Liver (tissue), 3 donors: ENCODE measurements at regions not wholly inside any gene's neighbourhood (a gene's known extent, or its start where the extent isn't known, plus 50 kb on each side); places are given as distances from the start of the nearest gene placed in this dataset.

ENCODE experiments used
- ATF3 ChIP-seq: IDR thresholded peaks from 2 replicates; pipeline ENCODE4 v1.6.1; 2016; ENCODE audit warnings: antibody characterized with exemption
- CTCF ChIP-seq: fragments of 150-350 bp; IDR thresholded peaks from 2 replicates; pipeline ENCODE4 v1.5.1; 2017; ENCODE audit warnings: improper control_type of control experiment, low read depth, low read length; ENCODE audit not compliant: missing input control
- GABPA ChIP-seq, 2 donors: IDR thresholded peaks in 1 of 2; conservative IDR thresholded peaks in 1 of 2; 2 replicates each; pipeline ENCODE4 v1.6.1; 2016; ENCODE audit warnings: antibody characterized with exemption in 2 of 2, mild to moderate bottlenecking in 1 of 2, moderate library complexity in 1 of 2
- JUND ChIP-seq, 2 donors: IDR thresholded peaks; 2 replicates each; pipeline ENCODE4 v1.6.1; 2016; ENCODE audit warnings: antibody characterized with exemption in 2 of 2
- MAX ChIP-seq: IDR thresholded peaks from 2 replicates; pipeline ENCODE4 v1.6.1; 2016; ENCODE audit warnings: antibody characterized with exemption
- REST ChIP-seq: IDR thresholded peaks from 2 replicates; pipeline ENCODE4 v1.6.1; 2016; ENCODE audit warnings: antibody characterized with exemption, mild to moderate bottlenecking
- SP1 ChIP-seq: IDR thresholded peaks from 2 replicates; pipeline ENCODE4 v1.6.1; 2018; ENCODE audit warnings: antibody characterized with exemption, mild to moderate bottlenecking
- TAF1 ChIP-seq: conservative IDR thresholded peaks from 2 replicates; pipeline ENCODE4 v1.6.1; 2016; ENCODE audit warnings: antibody characterized with exemption, mild to moderate bottlenecking
- YY1 ChIP-seq: IDR thresholded peaks from 2 replicates; pipeline ENCODE4 v1.6.1; 2016; ENCODE audit warnings: antibody characterized with exemption, mild to moderate bottlenecking
- ZBTB33 ChIP-seq: IDR thresholded peaks from 2 replicates; pipeline ENCODE4 v1.6.1; 2016; ENCODE audit warnings: antibody characterized with exemption
- donor health status: healthy.
- donor health status: healthy.

- TF ChIP-seq CTCF (no peak), TAF1 (no peak), SP1 (no peak), ZBTB33 (no peak), JUND (IDR thresholded peaks at IDR 0.05) (no peak), MAX (no peak), ATF3 (no peak), GABPA (IDR thresholded peaks at IDR 0.05 in 1 of 2, conservative IDR thresholded peaks at IDR 0.05 in 1 of 2) (no peak), REST (no peak), YY1 (no peak)
These were observed 217.0 kb downstream of the DLL1 start for GRCh38 chr6:170073846-170074245.
